ENCODE measurements at regions not wholly inside any gene's neighbourhood (a gene's known extent, or its start where the extent isn't known, plus 50 kb on each side); places are given as distances from the start of the nearest gene placed in this dataset.

- Histone ChIP-seq H3K27me3 (no peaks in the 10 kb centered on the region), H3K4me3 (no peak overlapping the region), H3K36me3 (no peaks in the 10 kb centered on the region), H3K4me1 (no peaks in the 10 kb centered on the region), H3K9me3 (no peaks in the 10 kb centered on the region), H3K27ac (no peak overlapping the region)
- TF ChIP-seq POLR2AphosphoS5 (IDR thresholded peaks at IDR 0.05): no peak
- no peak for TF ChIP-seq CTCF (IDR thresholded peaks at IDR 0.05)
- TF ChIP-seq EP300 (IDR thresholded peaks at IDR 0.05): no peak
- TF ChIP-seq POLR2A (IDR thresholded peaks at IDR 0.05): no peak
- DNase-seq (ENCODE audit: low spot score in 2 of 2): no peak
- 79% methylated on average over 2 of the region's 2 CpGs for WGBS
Observed at GRCh38 chr4:119872371-119873016, 194.2 kb downstream of the MAD2L1 start.

- DNase-seq (ENCODE audit: low spot score in 2 of 2): no peak
- Histone ChIP-seq H3K9me3 (no peaks in the 10 kb centered on the region), H3K27ac (no peak overlapping the region), H3K36me3 (no peaks in the 10 kb centered on the region), H3K4me1 (no peaks in the 10 kb centered on the region), H3K4me3 (no peak overlapping the region), H3K27me3 (no peaks in the 10 kb centered on the region)
- 93% methylated on average over 1 of the region's 1 CpG for WGBS
- TF ChIP-seq EP300 (IDR thresholded peaks at IDR 0.05) (no peak), CTCF (IDR thresholded peaks at IDR 0.05) (no peak), POLR2A (IDR thresholded peaks at IDR 0.05) (no peak), POLR2AphosphoS5 (IDR thresholded peaks at IDR 0.05) (no peak)
Observed at GRCh38 chr4:119870856-119871255, 195.8 kb downstream of the MAD2L1 start.

GRCh38 chr4:119865789-119866188 is 200.9 kb downstream of the MAD2L1 start:
- Histone ChIP-seq H3K27me3 (no peaks in the 10 kb centered on the region), H3K4me1 (no peaks in the 10 kb centered on the region), H3K36me3 (no peaks in the 10 kb centered on the region), H3K9me3 (no peaks in the 10 kb centered on the region), H3K4me3 (no peak overlapping the region), H3K27ac (no peak overlapping the region)
- TF ChIP-seq CTCF (IDR thresholded peaks at IDR 0.05) (no peak), EP300 (IDR thresholded peaks at IDR 0.05) (no peak), POLR2AphosphoS5 (IDR thresholded peaks at IDR 0.05) (no peak), POLR2A (IDR thresholded peaks at IDR 0.05) (no peak)
- DNase-seq (ENCODE audit: low spot score in 2 of 2): no peak

GRCh38 chr4:119865389-119865788 is 201.3 kb downstream of the MAD2L1 start:
- no peak for TF ChIP-seq POLR2AphosphoS5 (IDR thresholded peaks at IDR 0.05)
- no peak for TF ChIP-seq CTCF (IDR thresholded peaks at IDR 0.05)
- no peak for TF ChIP-seq POLR2A (IDR thresholded peaks at IDR 0.05)
- TF ChIP-seq EP300 (IDR thresholded peaks at IDR 0.05): no peak
- no peaks in the 10 kb centered on the region for H3K27me3 ChIP-seq
- no peak for DNase-seq (ENCODE audit: low spot score in 2 of 2)
- H3K9me3 ChIP-seq: no peaks in the 10 kb centered on the region
- H3K4me1 ChIP-seq: no peaks in the 10 kb centered on the region
- no peak overlapping the region for H3K27ac ChIP-seq
- no peaks in the 10 kb centered on the region for H3K36me3 ChIP-seq
- no peak overlapping the region for H3K4me3 ChIP-seq

GRCh38 chr4:119861731-119862130 is 204.9 kb downstream of the MAD2L1 start:
- no peak overlapping the region for H3K27ac ChIP-seq
- no peaks in the 10 kb centered on the region for H3K9me3 ChIP-seq
- 26% methylated on average over 3 of the region's 3 CpGs for WGBS

More at GRCh38 chr4:119861731-119862130, 204.9 kb downstream of the MAD2L1 start:
- no peak for TF ChIP-seq POLR2A (IDR thresholded peaks at IDR 0.05)
- TF ChIP-seq POLR2AphosphoS5 (IDR thresholded peaks at IDR 0.05): no peak
- TF ChIP-seq EP300 (IDR thresholded peaks at IDR 0.05): no peak
- TF ChIP-seq CTCF (IDR thresholded peaks at IDR 0.05): no peak
- Histone ChIP-seq H3K4me1 (no peaks in the 10 kb centered on the region), H3K27me3 (no peaks in the 10 kb centered on the region), H3K36me3 (no peaks in the 10 kb centered on the region), H3K4me3 (no peak overlapping the region)
- DNase-seq (ENCODE audit: low spot score in 2 of 2): no peak

Measured in suprapubic skin (tissue), 4 donors.